HG02759 (cell line): ENCODE measurements at regions not wholly inside any gene's neighbourhood (a gene's known extent, or its start where the extent isn't known, plus 50 kb on each side); places are given as distances from the start of the nearest gene placed in this dataset.

Experiments
- ATAC-seq: cut with Tn5 transposase; IDR thresholded peaks from one replicate; pipeline ENCODE4 v1.9.1; 2021; ENCODE audit warnings: mild to moderate bottlenecking, moderate library complexity; ENCODE audit not compliant: unreplicated experiment

DNA sequence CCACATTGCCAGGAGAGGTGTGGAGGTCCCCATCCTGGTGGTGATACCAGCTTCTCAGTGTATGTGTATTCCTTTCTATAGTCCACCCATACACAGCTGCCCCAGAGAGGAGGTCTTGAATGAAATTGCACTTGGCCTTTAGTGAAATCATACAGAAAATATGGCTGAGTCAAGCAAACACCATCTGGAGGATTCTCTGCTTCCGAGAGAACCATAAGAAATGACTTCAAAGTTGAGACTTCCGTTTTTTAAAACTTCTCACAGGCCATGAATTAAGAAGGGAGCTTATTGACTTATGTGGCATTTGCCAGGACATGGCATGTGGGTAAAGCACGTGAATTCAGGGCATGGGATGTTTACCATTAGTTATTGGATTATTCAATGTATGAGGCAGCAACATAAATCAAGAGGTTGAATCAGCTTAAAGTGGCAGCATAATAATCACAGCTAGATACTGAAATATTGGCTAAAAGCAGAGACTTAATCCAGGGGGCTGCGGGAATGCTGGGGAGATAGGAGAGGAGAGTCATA is 119.1 kb upstream of the MTNR1B start:
- no peak for ATAC-seq

DNA sequence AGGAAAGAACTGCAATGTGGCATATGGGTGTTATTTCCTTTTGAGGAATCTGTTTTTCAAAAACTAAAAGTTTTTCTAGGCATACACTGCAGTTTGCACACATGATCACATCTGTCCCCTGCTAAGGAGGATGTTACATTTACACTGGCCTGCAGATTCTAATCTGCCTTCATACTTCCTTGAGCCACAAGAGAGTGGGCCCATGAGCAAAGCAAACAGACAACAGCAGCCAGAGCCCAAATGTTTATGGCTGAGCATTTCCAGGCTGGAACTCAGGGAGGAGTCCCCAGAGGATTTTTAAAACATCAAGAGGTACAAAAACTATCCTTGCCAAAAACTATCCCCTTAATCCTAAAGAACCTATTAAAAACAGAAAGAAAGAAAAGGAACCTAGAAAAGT is 117.2 kb upstream of the MTNR1B start:
- no peak for ATAC-seq

GRCh38 chr11:92852946-92853345 is 116.5 kb upstream of the MTNR1B start:
- no peak for ATAC-seq

DNA sequence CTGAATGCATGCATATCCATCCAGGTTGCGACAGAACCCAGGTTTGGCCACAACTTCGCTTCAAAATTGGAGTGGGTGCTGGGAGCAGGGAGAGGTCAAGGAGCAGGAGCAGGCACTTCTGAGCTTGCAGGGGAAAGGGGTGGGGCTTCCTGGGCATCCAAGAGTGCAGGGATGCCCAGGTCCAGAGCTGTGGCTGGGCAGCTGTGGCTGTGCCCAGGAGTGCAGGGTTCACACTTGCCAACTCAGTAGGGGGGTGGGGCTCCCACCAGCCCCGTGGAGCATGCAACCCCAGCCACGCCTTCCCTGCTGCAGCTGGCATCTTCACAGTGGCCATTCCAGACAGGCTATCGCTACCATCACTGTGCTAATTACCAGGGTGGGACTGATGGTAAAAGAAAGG is 115.3 kb upstream of the MTNR1B start:
- no peak for ATAC-seq

GRCh38 chr11:92854952-92855351 is 114.5 kb upstream of the MTNR1B start:
- no peak for ATAC-seq

- no peak for ATAC-seq
These were observed 113.6 kb upstream of the MTNR1B start for GRCh38 chr11:92855607-92856405.

- ATAC-seq = no peak
These were observed 112.0 kb upstream of the MTNR1B start for GRCh38 chr11:92857407-92857806.

- ATAC-seq = no peak
These were observed 110.2 kb upstream of the MTNR1B start for GRCh38 chr11:92859156-92859690.

GRCh38 chr11:92861634-92862033 is 107.8 kb upstream of the MTNR1B start:
- ATAC-seq = no peak

GRCh38 chr11:92865352-92865751 is 104.1 kb upstream of the MTNR1B start:
- ATAC-seq = no peak

- no peak for ATAC-seq
These were observed 102.7 kb upstream of the MTNR1B start for GRCh38 chr11:92866679-92867282.

DNA sequence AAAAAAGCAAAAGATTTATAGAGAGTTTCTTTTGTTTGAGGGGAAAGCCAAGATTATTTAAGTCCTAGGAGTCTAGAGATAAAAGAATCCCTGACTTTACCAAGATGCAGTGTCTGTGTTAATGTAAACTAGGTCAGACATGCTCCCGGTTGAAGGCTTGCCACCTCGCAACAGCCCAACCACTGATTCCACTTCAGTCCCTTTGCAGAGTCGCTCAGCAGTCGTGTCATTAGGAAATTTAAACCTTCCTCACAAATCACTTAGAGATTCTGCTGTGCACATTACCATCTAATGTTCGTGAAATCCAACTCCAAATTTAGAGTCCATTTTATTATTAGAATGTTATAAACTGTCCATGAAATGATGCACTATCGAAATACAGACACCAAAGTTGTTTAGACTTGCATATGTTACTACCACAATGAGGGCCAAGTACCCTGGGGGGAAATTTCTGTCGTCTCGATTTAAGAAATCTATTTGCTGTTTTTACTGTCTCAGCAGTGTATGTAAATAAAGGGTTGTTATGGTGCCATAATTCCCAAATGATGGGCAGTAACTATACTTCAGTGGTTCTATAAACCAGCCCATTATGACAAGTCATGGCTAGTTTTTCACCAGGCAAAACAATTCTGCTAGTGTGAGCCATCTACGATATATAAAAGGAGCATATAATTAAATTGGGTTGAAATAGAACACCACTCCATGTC is 101.4 kb upstream of the MTNR1B start:
- ATAC-seq = no peak

DNA sequence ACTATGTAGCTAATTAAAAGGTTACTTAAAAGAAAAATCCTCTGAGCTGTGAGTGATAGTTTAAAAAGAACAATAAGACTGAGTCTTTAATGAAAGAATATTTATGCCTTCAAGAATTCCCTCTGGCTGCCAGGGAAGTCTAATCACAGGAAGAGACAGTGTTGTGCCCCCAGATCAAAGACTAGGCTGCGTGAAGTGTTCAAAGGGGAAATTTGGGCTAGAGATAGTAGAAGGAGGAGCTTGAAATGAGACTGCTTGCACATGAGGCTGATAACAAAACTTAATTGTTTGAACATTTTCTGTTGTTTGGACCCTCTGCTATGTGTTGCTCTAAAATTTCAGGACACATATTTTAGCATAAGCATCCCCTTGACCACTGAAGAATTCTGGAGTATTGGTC is 99.7 kb upstream of the MTNR1B start:
- no peak for ATAC-seq

GRCh38 chr11:92870196-92870832 is 99.1 kb upstream of the MTNR1B start:
- no peak for ATAC-seq

- ATAC-seq = no peak
These were observed 95.9 kb upstream of the MTNR1B start for GRCh38 chr11:92873551-92873950.

DNA sequence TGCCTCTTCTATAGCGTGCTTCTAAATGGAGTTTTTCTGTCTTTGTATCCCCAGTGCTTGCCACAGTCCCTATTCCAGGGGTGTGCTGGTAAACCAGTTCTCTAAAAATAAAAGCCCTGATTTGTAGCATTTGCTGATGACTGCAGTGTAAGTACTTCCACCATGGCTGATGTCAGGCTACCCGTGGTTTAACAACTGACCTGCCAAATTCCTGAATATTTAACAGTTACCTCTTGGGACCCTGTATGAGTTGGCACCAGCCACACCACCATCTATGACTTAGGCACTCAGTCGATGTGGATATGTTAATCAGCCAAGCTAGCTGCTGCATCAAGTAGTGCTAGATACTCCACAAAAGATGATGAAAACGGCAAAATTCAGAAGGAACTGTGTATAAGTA is 94.0 kb upstream of the MTNR1B start:
- ATAC-seq = no peak

DNA sequence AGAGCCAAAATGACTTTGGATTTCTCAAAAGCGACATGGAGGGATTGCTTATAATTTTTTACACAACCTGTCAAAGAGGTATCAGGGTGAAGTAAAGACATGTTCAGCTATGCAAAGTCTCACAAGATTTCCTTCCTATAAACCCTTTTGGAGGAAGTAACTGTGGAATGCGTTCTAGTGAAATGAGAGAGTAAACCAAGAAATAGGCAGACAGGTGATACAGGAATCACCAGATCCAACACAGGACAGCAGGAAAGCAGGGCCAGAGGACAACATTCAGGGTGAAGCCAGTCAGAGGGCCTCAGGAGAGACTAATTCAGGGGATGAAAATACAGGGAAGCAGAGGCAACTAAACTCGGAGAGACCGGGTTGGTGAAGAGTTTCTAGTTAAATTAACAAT is 90.4 kb upstream of the MTNR1B start:
- no peak for ATAC-seq

DNA sequence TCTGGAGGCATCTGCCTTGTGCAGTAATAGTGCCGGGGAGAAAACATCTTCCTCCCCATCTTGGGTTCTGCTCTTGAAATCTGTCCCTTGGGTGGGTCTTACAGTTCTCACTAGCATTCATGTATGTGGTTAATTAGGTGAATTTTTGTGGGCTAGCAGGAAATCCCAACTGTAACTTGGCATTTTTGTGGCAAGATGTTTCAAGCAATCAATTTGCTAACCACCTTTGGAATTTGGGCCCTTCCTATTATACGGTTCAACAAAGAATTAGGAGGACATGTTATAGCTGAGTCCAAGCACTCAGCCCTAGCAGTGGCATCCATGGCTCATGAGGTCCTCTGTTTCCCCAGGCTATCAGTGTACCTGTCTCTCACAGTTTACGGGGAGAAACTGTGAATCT is 89.1 kb upstream of the MTNR1B start:
- ATAC-seq = no peak

GRCh38 chr11:92881940-92882450 is 87.5 kb upstream of the MTNR1B start:
- ATAC-seq = no peak

DNA sequence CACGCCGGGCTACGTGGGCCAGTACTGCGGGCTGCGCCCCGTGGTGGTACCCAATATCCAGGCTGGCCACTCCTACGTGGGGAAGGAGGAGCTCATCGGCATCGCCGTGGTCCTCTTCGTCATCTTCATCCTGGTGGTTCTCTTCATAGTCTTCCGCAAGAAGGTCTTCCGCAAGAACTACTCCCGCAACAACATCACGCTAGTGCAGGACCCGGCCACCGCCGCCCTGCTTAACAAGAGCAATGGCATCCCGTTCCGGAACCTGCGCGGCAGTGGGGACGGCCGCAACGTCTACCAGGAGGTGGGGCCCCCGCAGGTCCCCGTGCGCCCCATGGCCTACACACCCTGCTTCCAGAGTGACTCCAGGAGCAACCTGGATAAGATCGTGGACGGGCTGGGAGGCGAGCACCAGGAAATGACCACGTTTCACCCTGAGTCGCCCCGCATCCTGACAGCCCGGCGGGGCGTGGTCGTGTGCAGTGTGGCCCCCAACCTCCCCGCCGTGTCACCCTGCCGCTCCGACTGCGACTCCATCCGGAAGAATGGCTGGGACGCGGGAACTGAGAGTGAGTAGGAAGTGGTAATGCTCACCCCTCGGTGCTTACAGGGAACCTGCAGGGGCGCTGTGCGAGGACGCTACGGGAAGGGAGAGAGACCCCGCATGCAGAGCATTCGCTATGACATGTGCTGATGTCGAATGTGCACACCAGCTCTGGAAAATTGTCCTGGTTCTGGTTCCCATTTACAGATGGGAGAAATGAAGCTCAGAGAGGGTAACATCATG is 86.4 kb upstream of the MTNR1B start:
- ATAC-seq = no peak
